NB4 (cell line): ENCODE measurements at regions not wholly inside any gene's neighbourhood (a gene's known extent, or its start where the extent isn't known, plus 50 kb on each side); places are given as distances from the start of the nearest gene placed in this dataset.

Experiments
- DNase-seq: peaks from one replicate; pipeline ENCODE4 v3.0.0; 2010; ENCODE audit warnings: low read depth
- H3K4me3 ChIP-seq: one replicate; pipeline ENCODE4 v1.5.1; 2011; ENCODE audit warnings: mild to moderate bottlenecking, low read depth, low read length, moderate library complexity
- CTCF ChIP-seq: IDR thresholded peaks from one replicate; pipeline ENCODE4 v1.5.1; 2012; ENCODE audit warnings: low read depth, low read length
- MYC ChIP-seq: IDR thresholded peaks from 2 replicates; pipeline ENCODE4 v1.6.1; 2011; ENCODE audit warnings: low read depth, low read length
- POLR2A ChIP-seq: IDR thresholded peaks from 2 replicates; pipeline ENCODE4 v1.6.1; 2011; ENCODE audit warnings: mild to moderate bottlenecking; ENCODE audit not compliant: insufficient read length; ENCODE audit errors: extremely low read depth
- TF ChIP-seq, protein P1 (sequence below): IDR thresholded peaks from 2 replicates; pipeline ENCODE4 v1.6.1; 2011; ENCODE audit warnings: low read depth, low read length

- H3K4me3 ChIP-seq, result no peak overlapping the region
- DNase-seq, result no peak
- TF ChIP-seq MYC (no peak), POLR2A (no peak), CTCF (no peak)
- TF ChIP-seq, protein P1, sequence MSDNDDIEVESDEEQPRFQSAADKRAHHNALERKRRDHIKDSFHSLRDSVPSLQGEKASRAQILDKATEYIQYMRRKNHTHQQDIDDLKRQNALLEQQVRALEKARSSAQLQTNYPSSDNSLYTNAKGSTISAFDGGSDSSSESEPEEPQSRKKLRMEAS, result no peak
Measured at GRCh38 chr7:67549126-67549525, 552.5 kb downstream of the TYW1 start.

- TF ChIP-seq, protein P1, result no peak
- TF ChIP-seq MYC (no peak), POLR2A (no peak), CTCF (no peak)
- no peak overlapping the region for H3K4me3 ChIP-seq
- DNase-seq, result no peak
Measured at GRCh38 chr7:67550801-67551436, 554.3 kb downstream of the TYW1 start.

DNA sequence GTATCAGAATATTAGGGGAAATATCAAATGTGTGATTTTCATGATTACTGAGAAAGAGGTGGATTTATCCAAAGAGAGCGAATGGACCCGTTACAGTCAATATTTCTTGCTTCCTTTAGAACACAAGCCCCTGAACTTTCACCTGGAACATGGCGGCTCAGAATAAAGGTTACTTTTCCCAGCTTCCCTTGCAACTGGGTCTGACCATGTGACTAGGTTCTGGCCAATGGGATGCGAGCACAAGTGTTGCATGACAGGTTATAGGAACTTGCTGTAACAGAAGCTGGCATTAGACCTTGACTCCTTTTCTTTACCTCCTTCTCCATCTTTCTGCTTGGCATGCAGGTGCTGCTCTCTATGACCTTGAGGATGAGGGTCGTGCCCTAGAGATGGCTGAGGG, 556.1 kb downstream of the TYW1 start:
- TF ChIP-seq MYC (no peak), CTCF (no peak), POLR2A (no peak)
- TF ChIP-seq, protein P1, result no peak
- H3K4me3 ChIP-seq, result no peak overlapping the region
- no peak for DNase-seq

DNA sequence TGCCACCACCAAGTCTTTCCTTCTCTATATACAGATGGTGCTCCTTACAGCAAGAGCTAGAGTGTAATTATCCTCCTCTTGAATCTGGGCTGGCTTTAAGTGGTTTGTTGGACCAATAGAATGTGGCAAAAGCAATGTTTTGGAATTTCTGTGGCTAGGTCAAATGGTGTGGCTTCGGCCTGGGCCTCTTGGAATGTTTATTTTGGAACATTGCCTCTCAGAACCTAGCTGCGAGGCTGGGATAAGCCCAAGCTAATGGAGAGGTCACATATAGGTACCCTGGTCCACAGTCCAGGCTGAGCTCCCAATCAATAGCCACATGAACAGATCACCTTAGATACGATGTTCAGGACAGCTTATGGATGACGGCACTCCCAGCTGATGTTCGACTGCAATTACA, 556.7 kb downstream of the TYW1 start:
- no peak overlapping the region for H3K4me3 ChIP-seq
- DNase-seq, result no peak
- TF ChIP-seq, protein P1, result no peak
- no peak for TF ChIP-seq CTCF
- no peak for TF ChIP-seq MYC
- no peak for TF ChIP-seq POLR2A

- no peak for DNase-seq
- TF ChIP-seq CTCF, result no peak
- TF ChIP-seq MYC, result no peak
- TF ChIP-seq, protein P1, result no peak
- no peak for TF ChIP-seq POLR2A
- H3K4me3 ChIP-seq, result no peak overlapping the region
Measured at GRCh38 chr7:67554986-67555385, 558.4 kb downstream of the TYW1 start.

GRCh38 chr7:67564959-67565358, 568.3 kb downstream of the TYW1 start:
- TF ChIP-seq CTCF (no peak), MYC (no peak), POLR2A (no peak)
- TF ChIP-seq, protein P1, result no peak
- H3K4me3 ChIP-seq, result no peak overlapping the region
- DNase-seq, result no peak
